HCT116 (cell line): ENCODE measurements at regions not wholly inside any gene's neighbourhood (a gene's known extent, or its start where the extent isn't known, plus 50 kb on each side); places are given as distances from the start of the nearest gene placed in this dataset.
"Not testable (repeated sequence)": the region's sequence is repeated elsewhere in the genome, so short reads cannot be mapped to it uniquely, and the experiment has no call there.

Experiments
- ATAC-seq: fragments of 200-7000 bp; cut with Tn5 transposase; 2 replicates; pipeline ENCODE4 v1.9.1; 2020; ENCODE audit warnings: mild to moderate bottlenecking, moderate library complexity
- BruUV-seq: library from RNA; stranded (reverse); fragments of 400-500 nt; replicated peaks from 2 replicates; lab custom pipeline; 2021; lab: Mats Ljungman, UMichigan
- CTCF ChIA-PET: fragments of 300-600 bp; sonication (Branson Sonifier 250); formaldehyde crosslinking; loops from one replicate; lab custom pipeline; 2021; ENCODE audit warnings: antibody characterized with exemption; lab: Charles Lee
- POLR2A ChIA-PET: fragments of 300-600, 350-600 bp; sonication (Branson Sonifier 250); formaldehyde crosslinking; loops from one replicate; lab custom pipeline; 2021; ENCODE audit warnings: antibody characterized with exemption; lab: Charles Lee
- RAD21 ChIA-PET, 2 experiments: fragments of 300-600 bp; sonication (Branson Sonifier 250); formaldehyde crosslinking; loops; one replicate each; lab custom pipeline; 2023; ENCODE audit warnings: low total read pairs in 2 of 2; ENCODE audit not compliant: uncharacterized antibody in 2 of 2, unreplicated experiment in 2 of 2, low non-redundant PET in 1 of 2; lab: Charles Lee
- DNase-seq: peaks from one replicate; pipeline ENCODE4 v3.0.0-alpha.2; 2010; ENCODE audit warnings: low read depth, low spot score
- H2AFZ ChIP-seq: fragments of 200-600 bp; shearing (Covaris generic), sonication (generic); 2 replicates; pipeline ENCODE4 v1.6.1; 2017; ENCODE audit warnings: low read depth, mixed run types, mixed read lengths, antibody characterized with exemption, low read length; ENCODE audit not compliant: poor library complexity, severe bottlenecking
- H3K27ac ChIP-seq: 2 replicates; pipeline ENCODE4 v1.5.1; 2012; ENCODE audit warnings: low read depth, low read length
- H3K27me3 ChIP-seq: fragments of 200-600 bp; sonication (generic); 2 replicates; pipeline ENCODE4 v1.6.1; 2016; ENCODE audit warnings: mixed run types, low read length, mixed read lengths; ENCODE audit not compliant: insufficient read depth
- H3K36me3 ChIP-seq, 2 experiments: fragments of 200-500 bp in 1 of 2; fragments of 200-600 bp in 1 of 2; sonication (Bioruptor generic) in 1 of 2; sonication (generic) in 1 of 2; 2 replicates each; pipeline versions ENCODE4 v1.5.1 to v1.6.1; 2014 to 2016; ENCODE audit warnings: low read length in 2 of 2, inconsistent platforms in 1 of 2, mixed read lengths in 1 of 2, mixed run types in 1 of 2; ENCODE audit not compliant: insufficient read depth in 2 of 2, control insufficient read depth in 1 of 2
- H3K4me1 ChIP-seq, 2 experiments: fragments of 200-600 bp in 1 of 2; sonication (generic) in 1 of 2; 2 replicates each; pipeline versions ENCODE4 v1.5.1 to v1.6.1; 2012 to 2017; ENCODE audit warnings: low read length in 2 of 2, inconsistent platforms in 1 of 2, mild to moderate bottlenecking in 1 of 2, mixed read lengths in 1 of 2, mixed run types in 1 of 2, moderate library complexity in 1 of 2; ENCODE audit not compliant: insufficient read depth in 2 of 2, control insufficient read depth in 1 of 2
- H3K4me2 ChIP-seq: fragments of 200-600 bp; sonication (generic); 2 replicates; pipeline ENCODE4 v1.6.1; 2017; ENCODE audit warnings: mixed run types, low read length, mixed read lengths
- H3K4me3 ChIP-seq, 2 experiments: fragments of 200-600 bp in 1 of 2; sonication (generic) in 1 of 2; replicated peaks in 1 of 2; 2 replicates each; pipeline ENCODE4 v1.5.1; 2011 to 2016; ENCODE audit warnings: low read length in 2 of 2, control low read depth in 1 of 2, low read depth in 1 of 2, mild to moderate bottlenecking in 1 of 2, mixed read lengths in 1 of 2, mixed run types in 1 of 2
- H3K79me2 ChIP-seq: fragments of 200-600 bp; sonication (generic); 2 replicates; pipeline ENCODE4 v1.6.1; 2017; ENCODE audit warnings: mild to moderate bottlenecking, mixed run types, low read length, moderate library complexity, mixed read lengths; ENCODE audit not compliant: insufficient read depth
- H3K9ac ChIP-seq: fragments of 200-600 bp; sonication (generic); 2 replicates; pipeline ENCODE4 v1.6.1; 2016; ENCODE audit warnings: low read length, mixed read lengths
- H3K9me2 ChIP-seq: fragments of 200-600 bp; sonication (generic), shearing (Covaris generic); 2 replicates; pipeline ENCODE4 v1.6.1; 2017; ENCODE audit warnings: mixed run types, mild to moderate bottlenecking, moderate library complexity; ENCODE audit not compliant: insufficient read depth
- H3K9me3 ChIP-seq, 2 experiments: fragments of 200-500 bp in 1 of 2; fragments of 200-600 bp in 1 of 2; sonication (Bioruptor generic) in 1 of 2; sonication (generic) in 1 of 2; 2 replicates each; pipeline ENCODE4 v1.6.1; 2014 to 2017; ENCODE audit warnings: low read length in 2 of 2, mixed read lengths in 2 of 2, inconsistent platforms in 1 of 2, low read depth in 1 of 2, mild to moderate bottlenecking in 1 of 2, mixed run types in 1 of 2, moderate library complexity in 1 of 2; ENCODE audit not compliant: control insufficient read depth in 1 of 2, insufficient read depth in 1 of 2
- H4K20me1 ChIP-seq: fragments of 200-600 bp; sonication (generic), shearing (Covaris generic); 2 replicates; pipeline ENCODE4 v1.6.1; 2017; ENCODE audit warnings: mixed run types, mild to moderate bottlenecking, moderate library complexity; ENCODE audit not compliant: insufficient read depth
- intact Hi-C: fragments of 100-400 bp; cut with micrococcal nuclease; formaldehyde crosslinking; loops from 2 replicates; pipeline ENCODE4 v1.10.0; 2022

DNA sequence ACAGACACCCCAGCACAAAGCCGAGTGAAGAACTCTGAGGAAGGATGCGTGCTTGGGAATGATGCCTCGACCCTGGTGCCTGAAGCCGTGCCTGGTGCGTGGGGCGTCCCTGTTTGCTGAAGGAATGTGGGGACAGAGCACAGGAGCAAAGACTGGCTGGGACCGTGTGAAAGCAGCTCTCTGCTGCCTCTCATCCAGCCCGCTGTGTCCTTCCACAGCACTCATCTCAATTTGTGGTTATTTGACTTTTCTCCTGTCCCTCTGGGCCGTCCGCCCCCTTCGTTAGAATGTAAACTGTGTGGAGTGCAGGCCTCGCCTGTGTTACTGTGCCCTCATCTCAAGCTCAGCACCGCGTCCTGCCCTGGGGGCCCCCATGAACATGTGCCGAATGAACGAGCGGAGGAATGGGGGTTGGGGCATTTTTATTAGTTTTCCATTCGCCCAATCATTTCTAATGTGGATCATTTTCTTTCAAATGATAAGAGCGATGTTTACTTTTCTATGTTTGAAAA is 155.5 kb downstream of the NPIPB11 start:
- H4K20me1 ChIP-seq, H2AFZ ChIP-seq, H3K36me3 ChIP-seq, H3K4me2 ChIP-seq, H3K4me3 ChIP-seq, H3K79me2 ChIP-seq, H3K9me3 ChIP-seq, ATAC-seq, H3K9ac ChIP-seq, POLR2A ChIA-PET, BruUV-seq, RAD21 ChIA-PET, H3K4me1 ChIP-seq, DNase-seq, H3K27me3 ChIP-seq, H3K9me2 ChIP-seq, H3K27ac ChIP-seq, CTCF ChIA-PET: not testable (repeated sequence)
- intact Hi-C loops, result loop anchor here (10.0 kb wide), 1 partner anchor 276 kb away; the partner anchor contains the start of gene SPNS1

DNA sequence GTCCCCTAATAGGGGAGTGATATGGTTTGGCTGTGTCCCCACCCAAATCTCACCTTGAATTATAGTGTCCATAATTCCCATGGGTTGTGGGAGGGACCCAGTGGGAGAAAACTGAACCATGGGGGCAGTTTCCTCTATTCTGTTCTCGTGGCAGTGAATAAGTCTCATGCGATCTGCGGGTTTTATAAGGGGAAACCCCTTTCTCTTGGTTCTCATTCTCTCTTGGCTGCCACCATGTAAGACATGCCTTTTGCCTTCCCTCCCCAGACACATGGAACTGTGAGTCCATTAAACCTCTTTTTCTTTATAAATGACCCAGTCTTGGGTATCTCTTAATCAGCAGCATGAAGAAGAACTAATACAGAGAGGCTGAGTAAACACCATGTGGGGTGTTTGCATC is 156.0 kb downstream of the NPIPB11 start:
- H2AFZ ChIP-seq, ATAC-seq, BruUV-seq, POLR2A ChIA-PET, CTCF ChIA-PET, H3K27ac ChIP-seq, H3K9me2 ChIP-seq, H3K9me3 ChIP-seq, DNase-seq, H3K27me3 ChIP-seq, H3K9ac ChIP-seq, RAD21 ChIA-PET, H3K4me1 ChIP-seq, H3K4me3 ChIP-seq, H3K36me3 ChIP-seq, H3K79me2 ChIP-seq, H3K4me2 ChIP-seq, H4K20me1 ChIP-seq: not testable (repeated sequence)
- intact Hi-C loops, result loop anchor here (10.0 kb wide), 1 partner anchor 276 kb away; the partner anchor contains the start of gene SPNS1

DNA sequence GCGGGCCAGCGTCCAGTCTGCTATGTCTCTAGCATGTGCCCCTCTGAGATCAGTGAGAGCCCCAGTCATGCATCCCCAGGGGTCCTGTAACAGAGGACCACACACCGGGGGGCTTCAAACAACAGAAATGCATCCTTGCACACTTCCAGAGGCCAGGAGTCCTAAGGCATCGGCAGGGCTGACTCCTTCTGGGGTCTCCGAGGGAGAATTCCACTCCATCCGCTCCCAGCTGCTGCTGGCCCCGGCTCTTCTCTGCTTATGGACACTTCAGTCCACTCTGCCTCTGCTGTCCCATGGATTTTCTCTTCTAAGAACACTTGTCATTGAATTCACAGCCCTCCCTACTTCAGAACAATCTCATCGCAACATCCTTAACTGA is 157.6 kb downstream of the NPIPB11 start:
- POLR2A ChIA-PET, BruUV-seq, H3K9me3 ChIP-seq, intact Hi-C loops, H3K27ac ChIP-seq, DNase-seq, H4K20me1 ChIP-seq, H2AFZ ChIP-seq, H3K9me2 ChIP-seq, H3K36me3 ChIP-seq, RAD21 ChIA-PET, H3K4me1 ChIP-seq, H3K27me3 ChIP-seq, H3K4me2 ChIP-seq, H3K4me3 ChIP-seq, ATAC-seq, CTCF ChIA-PET, H3K9ac ChIP-seq, H3K79me2 ChIP-seq: not testable (repeated sequence)

DNA sequence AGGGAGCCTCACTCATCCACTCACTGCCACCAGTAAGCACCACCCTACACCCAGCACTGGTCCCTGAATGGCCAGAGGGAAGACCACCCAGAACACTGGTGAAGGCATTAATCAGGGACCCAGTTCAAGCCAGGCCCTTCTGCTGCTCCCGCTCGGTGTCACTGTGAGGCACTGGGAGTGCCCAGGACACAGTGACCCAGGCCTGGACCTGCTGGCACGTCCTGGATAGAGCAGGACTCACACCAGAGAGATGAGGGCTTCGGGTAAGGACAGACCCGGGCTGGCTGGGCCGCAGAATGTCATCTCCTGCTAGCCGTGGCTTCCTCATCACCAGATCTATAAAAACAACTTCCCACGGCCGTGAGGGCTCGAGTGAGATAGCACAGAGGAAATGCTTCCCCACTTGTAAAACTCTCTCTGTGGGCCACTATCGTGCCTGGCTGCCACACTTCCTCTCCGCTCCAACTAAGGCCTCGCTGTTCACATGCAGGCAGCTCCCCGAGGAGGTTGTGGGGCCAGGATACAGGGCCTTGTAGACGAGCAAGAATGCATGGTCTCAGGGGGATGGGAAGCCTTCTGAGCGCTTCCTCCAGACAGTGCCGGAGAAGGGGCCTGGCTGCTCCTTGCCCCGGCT is 158.1 kb downstream of the NPIPB11 start:
- H3K36me3 ChIP-seq, H3K27ac ChIP-seq, H2AFZ ChIP-seq, CTCF ChIA-PET, H3K4me3 ChIP-seq, H3K9me3 ChIP-seq, H3K9ac ChIP-seq, ATAC-seq, RAD21 ChIA-PET, H3K27me3 ChIP-seq, H3K79me2 ChIP-seq, POLR2A ChIA-PET, BruUV-seq, intact Hi-C loops, DNase-seq, H3K4me1 ChIP-seq, H3K4me2 ChIP-seq, H4K20me1 ChIP-seq, H3K9me2 ChIP-seq: not testable (repeated sequence)
